ENCODE measurements at regions not wholly inside any gene's neighbourhood (a gene's known extent, or its start where the extent isn't known, plus 50 kb on each side); places are given as distances from the start of the nearest gene placed in this dataset.
"Not testable (repeated sequence)": the region's sequence is repeated elsewhere in the genome, so short reads cannot be mapped to it uniquely, and the experiment has no call there.

GRCh38 chr7:83820641-83821040, 171.7 kb upstream of the SEMA3E start:
- Histone ChIP-seq H3K79me2 (ENCODE audit: control insufficient read depth, insufficient read depth, low read length) (no peaks in the 10 kb centered on the region), H3K36me3 (ENCODE audit: control insufficient read depth, insufficient read depth, low read length) (no peaks in the 10 kb centered on the region), H3K9ac (ENCODE audit: insufficient read depth, low read length) (no peak overlapping the region), H3K4me2 (ENCODE audit: extremely low read depth, insufficient read depth, low read length) (no peak overlapping the region), H3K4me3 (replicated peaks in 1 of 4; ENCODE audit: control extremely low read depth in 1 of 4, insufficient read depth in 1 of 4, low read depth in 3 of 4, low read length in 4 of 4) (no peak overlapping the region), H3K9me3 (ENCODE audit: control insufficient read depth, insufficient read depth, low read depth, low read length) (no peaks in the 10 kb centered on the region), H2AFZ (ENCODE audit: low read length) (no peak overlapping the region), H4K20me1 (ENCODE audit: control insufficient read depth, extremely low read depth, insufficient read depth, low read length) (no peaks in the 10 kb centered on the region), H3K27me3 (ENCODE audit: control insufficient read depth, insufficient read depth, low read length) (no peaks in the 10 kb centered on the region), H3K4me1 (ENCODE audit: control insufficient read depth, extremely low read depth, insufficient read depth, low read length) (no peaks in the 10 kb centered on the region), H3K27ac (ENCODE audit: insufficient read depth, low read length) (no peak overlapping the region)
- TF ChIP-seq EZH2 (IDR thresholded peaks at IDR 0.05; ENCODE audit: low read length, missing control alignments) (no peak), CTCF (conservative IDR thresholded peaks at IDR 0.05 in 1 of 2, IDR thresholded peaks at IDR 0.05 in 1 of 2; ENCODE audit: low read depth in 1 of 2, low read length in 2 of 2) (no peak)
- DNase-seq (ENCODE audit: low read depth in 2 of 2) = no peak

- no peak for TF ChIP-seq EZH2 (IDR thresholded peaks at IDR 0.05; ENCODE audit: low read length, missing control alignments)
- no peak for TF ChIP-seq CTCF (conservative IDR thresholded peaks at IDR 0.05 in 1 of 2, IDR thresholded peaks at IDR 0.05 in 1 of 2; ENCODE audit: low read depth in 1 of 2, low read length in 2 of 2)
- Histone ChIP-seq H3K4me2 (ENCODE audit: extremely low read depth, insufficient read depth, low read length) (no peak overlapping the region), H3K9ac (ENCODE audit: insufficient read depth, low read length) (no peak overlapping the region), H3K27ac (ENCODE audit: insufficient read depth, low read length) (no peak overlapping the region), H3K4me3 (replicated peaks in 1 of 4; ENCODE audit: control extremely low read depth in 1 of 4, insufficient read depth in 1 of 4, low read depth in 3 of 4, low read length in 4 of 4) (no peak overlapping the region), H2AFZ (ENCODE audit: low read length) (no peak overlapping the region), H3K4me1 (ENCODE audit: control insufficient read depth, extremely low read depth, insufficient read depth, low read length) (no peaks in the 10 kb centered on the region), H3K27me3 (ENCODE audit: control insufficient read depth, insufficient read depth, low read length) (no peaks in the 10 kb centered on the region), H3K36me3 (ENCODE audit: control insufficient read depth, insufficient read depth, low read length) (no peaks in the 10 kb centered on the region), H3K9me3 (ENCODE audit: control insufficient read depth, insufficient read depth, low read depth, low read length) (no peaks in the 10 kb centered on the region), H4K20me1 (ENCODE audit: control insufficient read depth, extremely low read depth, insufficient read depth, low read length) (no peaks in the 10 kb centered on the region), H3K79me2 (ENCODE audit: control insufficient read depth, insufficient read depth, low read length) (no peaks in the 10 kb centered on the region)
- no peak for DNase-seq (ENCODE audit: low read depth in 2 of 2)
Observed at GRCh38 chr7:83819911-83820310, 171.0 kb upstream of the SEMA3E start.

DNA sequence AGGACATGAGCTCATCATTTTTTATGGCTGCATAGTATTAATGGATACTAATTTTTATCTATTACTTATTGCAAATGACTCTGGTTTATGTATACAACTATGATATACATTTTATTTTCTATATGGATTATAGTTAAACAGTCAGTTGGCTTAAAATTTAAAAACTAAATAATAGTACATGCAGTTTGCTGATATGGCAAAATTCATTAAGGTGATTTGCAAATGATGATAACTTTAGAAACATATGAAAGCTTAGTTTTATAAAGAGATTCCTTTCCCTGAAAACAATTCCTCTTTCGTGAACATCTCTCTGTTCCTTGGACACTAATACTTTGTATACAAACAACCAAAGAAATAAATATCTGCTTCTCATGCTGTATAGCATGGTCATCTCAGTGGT, 165.5 kb upstream of the SEMA3E start:
- H3K9ac ChIP-seq (ENCODE audit: insufficient read depth, low read length) = no peak overlapping the region
- no peaks in the 10 kb centered on the region for H3K79me2 ChIP-seq (ENCODE audit: control insufficient read depth, insufficient read depth, low read length)
- no peak overlapping the region for H3K27ac ChIP-seq (ENCODE audit: insufficient read depth, low read length)
- TF ChIP-seq EZH2 (IDR thresholded peaks at IDR 0.05; ENCODE audit: low read length, missing control alignments) (no peak), CTCF (conservative IDR thresholded peaks at IDR 0.05 in 1 of 2, IDR thresholded peaks at IDR 0.05 in 1 of 2; ENCODE audit: low read depth in 1 of 2, low read length in 2 of 2) (no peak)
- H3K36me3 ChIP-seq (ENCODE audit: control insufficient read depth, insufficient read depth, low read length) = no peaks in the 10 kb centered on the region
- H3K4me3 ChIP-seq (replicated peaks in 1 of 4; ENCODE audit: control extremely low read depth in 1 of 4, insufficient read depth in 1 of 4, low read depth in 3 of 4, low read length in 4 of 4) = no peak overlapping the region
- no peak overlapping the region for H3K4me2 ChIP-seq (ENCODE audit: extremely low read depth, insufficient read depth, low read length)
- no peaks in the 10 kb centered on the region for H3K9me3 ChIP-seq (ENCODE audit: control insufficient read depth, insufficient read depth, low read depth, low read length)
- H3K4me1 ChIP-seq (ENCODE audit: control insufficient read depth, extremely low read depth, insufficient read depth, low read length) = no peaks in the 10 kb centered on the region
- H3K27me3 ChIP-seq (ENCODE audit: control insufficient read depth, insufficient read depth, low read length) = no peaks in the 10 kb centered on the region
- DNase-seq (ENCODE audit: low read depth in 2 of 2) = no peak
- H4K20me1 ChIP-seq (ENCODE audit: control insufficient read depth, extremely low read depth, insufficient read depth, low read length) = no peaks in the 10 kb centered on the region
- no peak overlapping the region for H2AFZ ChIP-seq (ENCODE audit: low read length)

DNA sequence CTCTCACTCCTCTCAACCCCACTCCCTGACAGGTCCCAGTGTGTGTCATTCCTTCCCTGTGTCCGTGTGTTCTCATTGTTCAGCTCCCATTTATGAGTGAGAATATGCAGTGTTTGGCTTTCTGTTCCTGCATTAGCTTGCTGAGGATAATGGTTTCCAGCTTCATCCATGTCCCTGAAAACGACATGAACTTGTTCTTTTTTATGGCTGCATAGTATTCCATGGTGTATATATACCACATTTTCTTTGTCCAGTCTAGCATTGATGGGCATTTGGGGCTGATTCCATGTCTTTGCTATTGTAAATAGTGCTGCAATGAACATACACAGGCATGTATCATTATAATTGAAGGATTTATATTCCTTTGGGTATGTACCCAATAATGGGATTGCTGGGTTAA, 163.6 kb upstream of the SEMA3E start:
- not testable (repeated sequence) for DNase-seq (ENCODE audit: low read depth in 2 of 2); H3K27me3 ChIP-seq (ENCODE audit: control insufficient read depth, insufficient read depth, low read length); H3K9ac ChIP-seq (ENCODE audit: insufficient read depth, low read length); H3K4me2 ChIP-seq (ENCODE audit: extremely low read depth, insufficient read depth, low read length); H3K9me3 ChIP-seq (ENCODE audit: control insufficient read depth, insufficient read depth, low read depth, low read length); H3K27ac ChIP-seq (ENCODE audit: insufficient read depth, low read length); H3K79me2 ChIP-seq (ENCODE audit: control insufficient read depth, insufficient read depth, low read length); H3K4me3 ChIP-seq (replicated peaks in 1 of 4; ENCODE audit: control extremely low read depth in 1 of 4, insufficient read depth in 1 of 4, low read depth in 3 of 4, low read length in 4 of 4); H2AFZ ChIP-seq (ENCODE audit: low read length); H3K36me3 ChIP-seq (ENCODE audit: control insufficient read depth, insufficient read depth, low read length); H4K20me1 ChIP-seq (ENCODE audit: control insufficient read depth, extremely low read depth, insufficient read depth, low read length); H3K4me1 ChIP-seq (ENCODE audit: control insufficient read depth, extremely low read depth, insufficient read depth, low read length)
